RWPE1 (cell line): ENCODE measurements at regions not wholly inside any gene's neighbourhood (a gene's known extent, or its start where the extent isn't known, plus 50 kb on each side); places are given as distances from the start of the nearest gene placed in this dataset.
"Not testable (repeated sequence)": the region's sequence is repeated elsewhere in the genome, so short reads cannot be mapped to it uniquely, and the experiment has no call there.

Source experiments
- CTCF ChIA-PET: fragments of 350-600 bp; sonication (Branson Sonifier 250); formaldehyde crosslinking; extraction: SDS; loops from one replicate; lab custom pipeline; 2021; lab: Yijun Ruan, JAX
- POLR2A ChIA-PET: fragments of 400-600 bp; formaldehyde crosslinking; extraction: SDS; loops from one replicate; lab custom pipeline; 2020; ENCODE audit warnings: antibody characterized with exemption; ENCODE audit not compliant: low non-redundant PET; lab: Yijun Ruan, JAX
- DNase-seq: peaks from one replicate; pipeline ENCODE4 v3.0.0; 2012; ENCODE audit warnings: low spot score
- H3K27ac ChIP-seq: fragments of 450-650 bp; 2 replicates; pipeline ENCODE4 v1.5.1; 2017
- TF ChIP-seq, protein P1 (sequence below): fragments of 450-650 bp; conservative IDR thresholded peaks from 2 replicates; pipeline ENCODE4 v1.5.1; 2017; ENCODE audit warnings: low read depth, mild to moderate bottlenecking

DNA sequence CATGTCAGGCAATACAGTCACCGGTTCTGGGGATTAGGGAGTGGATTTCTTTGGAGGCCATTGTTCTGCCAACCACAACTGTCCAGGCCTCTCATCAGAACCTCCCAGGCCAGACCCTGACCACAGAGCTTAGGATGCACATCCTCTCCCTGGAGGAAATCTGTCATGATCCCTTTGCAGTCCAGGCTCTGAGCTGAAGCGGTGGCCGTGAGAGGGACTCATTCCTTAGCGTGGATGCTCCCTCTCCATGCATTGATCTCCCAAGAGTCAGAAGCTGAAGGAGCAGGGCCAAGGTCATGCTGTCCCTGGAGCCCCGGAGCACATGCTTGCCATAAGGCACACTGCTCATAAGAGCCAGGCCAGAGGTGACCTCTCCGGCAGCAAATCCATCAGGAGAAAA lies 181.4 kb downstream of the COPRS start:
- H3K27ac ChIP-seq = peak overlapping the region; percentile 53
- ChIA-PET CTCF (interaction anchor here (0.6 kb wide), 1 partner anchor 154 kb away, joined by 3 read pairs; no protein-coding TSS in a partner anchor), POLR2A (no interaction called here)
- TF ChIP-seq, protein P1, sequence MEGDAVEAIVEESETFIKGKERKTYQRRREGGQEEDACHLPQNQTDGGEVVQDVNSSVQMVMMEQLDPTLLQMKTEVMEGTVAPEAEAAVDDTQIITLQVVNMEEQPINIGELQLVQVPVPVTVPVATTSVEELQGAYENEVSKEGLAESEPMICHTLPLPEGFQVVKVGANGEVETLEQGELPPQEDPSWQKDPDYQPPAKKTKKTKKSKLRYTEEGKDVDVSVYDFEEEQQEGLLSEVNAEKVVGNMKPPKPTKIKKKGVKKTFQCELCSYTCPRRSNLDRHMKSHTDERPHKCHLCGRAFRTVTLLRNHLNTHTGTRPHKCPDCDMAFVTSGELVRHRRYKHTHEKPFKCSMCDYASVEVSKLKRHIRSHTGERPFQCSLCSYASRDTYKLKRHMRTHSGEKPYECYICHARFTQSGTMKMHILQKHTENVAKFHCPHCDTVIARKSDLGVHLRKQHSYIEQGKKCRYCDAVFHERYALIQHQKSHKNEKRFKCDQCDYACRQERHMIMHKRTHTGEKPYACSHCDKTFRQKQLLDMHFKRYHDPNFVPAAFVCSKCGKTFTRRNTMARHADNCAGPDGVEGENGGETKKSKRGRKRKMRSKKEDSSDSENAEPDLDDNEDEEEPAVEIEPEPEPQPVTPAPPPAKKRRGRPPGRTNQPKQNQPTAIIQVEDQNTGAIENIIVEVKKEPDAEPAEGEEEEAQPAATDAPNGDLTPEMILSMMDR = no peak
- DNase-seq = no peak

GRCh38 chr17:31677036-31677435 lies 182.0 kb downstream of the COPRS start:
- CTCF ChIA-PET = interaction anchor here (0.6 kb wide), 1 partner anchor 155 kb away, joined by 3 read pairs; no protein-coding TSS in a partner anchor
- POLR2A ChIA-PET = no interaction called here

DNA sequence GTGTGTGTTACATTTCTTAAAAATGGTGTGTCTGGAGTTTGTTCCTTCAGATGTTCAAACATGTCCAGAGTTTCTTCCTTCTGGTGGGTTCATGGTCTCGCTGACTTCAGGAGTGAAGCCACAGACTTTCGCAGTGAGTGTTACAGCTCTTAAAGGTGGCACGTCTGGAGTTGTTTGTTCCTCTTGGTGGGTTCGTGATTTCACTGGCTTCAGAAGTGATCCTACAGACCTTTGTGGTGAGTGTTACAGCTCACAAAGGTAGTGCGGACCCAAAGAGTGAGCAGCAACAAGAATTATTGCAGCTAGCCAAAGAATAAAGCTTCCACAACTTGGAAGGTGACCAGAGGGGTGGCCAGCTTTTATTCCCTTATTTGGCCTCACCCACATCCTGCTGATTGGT lies 183.7 kb downstream of the COPRS start:
- CTCF ChIA-PET, POLR2A ChIA-PET, DNase-seq: not testable (repeated sequence)
- peak overlapping the region; percentile 71 for H3K27ac ChIP-seq

More at GRCh38 chr17:31677036-31677435, 182.0 kb downstream of the COPRS start:
- no peak for DNase-seq
- peak overlapping the region; percentile 53; the same call in 1 of the 2 replicates for H3K27ac ChIP-seq
- TF ChIP-seq, protein P1 = no peak

DNA sequence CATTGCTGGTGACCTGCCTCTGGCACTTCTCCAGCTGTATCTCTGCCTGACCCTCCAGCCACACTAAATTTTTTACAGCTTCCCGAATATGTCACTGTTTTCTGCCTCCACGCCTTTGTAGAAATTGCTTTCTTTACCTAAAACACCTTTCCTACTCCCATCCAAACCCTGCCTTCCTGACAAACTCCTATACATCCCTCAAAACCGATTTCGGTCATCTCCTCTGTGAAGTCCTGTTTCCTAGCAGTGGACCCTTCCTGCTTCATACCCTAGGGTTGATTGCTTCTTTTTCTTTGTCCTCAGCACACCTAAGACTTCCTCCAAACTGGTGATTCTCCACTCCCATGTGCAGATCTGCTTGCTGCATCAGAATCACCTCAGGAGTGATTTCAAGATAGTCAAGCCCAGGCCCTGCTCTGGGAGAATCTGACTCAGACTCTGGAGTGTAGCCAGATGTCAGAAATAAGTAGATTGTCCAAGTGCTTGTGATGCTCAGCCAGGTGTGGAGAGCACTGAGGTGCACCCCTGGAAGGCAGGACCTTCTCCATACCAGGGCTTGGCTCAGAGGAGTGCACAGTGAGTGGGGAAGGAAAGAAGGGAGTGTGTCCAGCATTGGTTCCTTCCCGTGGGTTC lies 184.2 kb downstream of the COPRS start:
- TF ChIP-seq, protein P1 = no peak
- H3K27ac ChIP-seq = peak overlapping the region; percentile 71
- POLR2A ChIA-PET = interaction anchor here (0.6 kb wide), 1 partner anchor 111 kb away, joined by 7 read pairs; no protein-coding TSS in a partner anchor
- CTCF ChIA-PET = no interaction called here
- DNase-seq = peak; percentile 79

DNA sequence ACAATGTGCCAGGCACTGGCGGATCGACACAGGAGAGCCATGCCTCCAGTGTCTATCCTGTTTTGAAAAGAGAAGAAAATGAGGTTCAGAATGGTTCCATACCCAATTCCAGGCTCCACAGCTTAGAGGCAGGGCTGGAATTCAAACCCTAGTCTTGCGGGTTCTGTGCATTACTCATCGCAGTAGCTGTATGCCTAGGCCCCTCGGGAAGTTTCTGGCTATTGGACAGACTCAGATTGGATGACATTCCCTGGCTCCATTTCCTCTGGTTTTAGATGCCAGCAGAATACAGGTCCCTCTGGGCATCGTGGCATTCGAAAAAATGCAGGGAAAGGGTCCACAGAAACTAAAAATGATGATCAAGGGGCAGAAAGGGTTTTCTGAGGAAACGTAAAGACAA lies 184.7 kb downstream of the COPRS start:
- ChIA-PET CTCF (no interaction called here), POLR2A (interaction anchor here (0.6 kb wide), 1 partner anchor 111 kb away, joined by 7 read pairs; no protein-coding TSS in a partner anchor)
- peak overlapping the region; percentile 71 for H3K27ac ChIP-seq
- DNase-seq = peak; percentile 34
- TF ChIP-seq, protein P1 = no peak

DNA sequence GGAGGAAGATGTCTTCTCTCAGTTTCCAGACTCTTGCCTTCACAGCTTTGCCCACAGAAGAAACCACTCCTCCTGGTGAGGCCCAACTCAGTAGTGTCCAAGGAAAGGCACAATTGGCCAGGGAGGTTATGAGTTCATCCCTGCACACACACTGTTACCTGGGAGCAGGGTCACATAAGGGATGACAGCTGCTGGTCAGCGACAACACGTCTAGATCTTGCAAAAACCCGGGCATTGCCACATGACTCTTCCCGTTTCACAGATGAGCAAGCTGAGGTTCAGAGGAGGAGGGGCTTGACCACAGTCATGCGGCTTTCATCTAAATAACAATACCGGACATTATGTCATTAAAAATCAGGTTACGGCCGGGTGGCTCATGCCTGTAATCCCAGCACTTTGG lies 186.0 kb downstream of the COPRS start:
- ChIA-PET CTCF (interaction anchor here (1.1 kb wide), 1 partner anchor 11 kb away, joined by 4 read pairs; no protein-coding TSS in a partner anchor), POLR2A (no interaction called here)
- TF ChIP-seq, protein P1 = no peak
- H3K27ac ChIP-seq = no peak overlapping the region; the same call in 1 of the 2 replicates
- DNase-seq = no peak

DNA sequence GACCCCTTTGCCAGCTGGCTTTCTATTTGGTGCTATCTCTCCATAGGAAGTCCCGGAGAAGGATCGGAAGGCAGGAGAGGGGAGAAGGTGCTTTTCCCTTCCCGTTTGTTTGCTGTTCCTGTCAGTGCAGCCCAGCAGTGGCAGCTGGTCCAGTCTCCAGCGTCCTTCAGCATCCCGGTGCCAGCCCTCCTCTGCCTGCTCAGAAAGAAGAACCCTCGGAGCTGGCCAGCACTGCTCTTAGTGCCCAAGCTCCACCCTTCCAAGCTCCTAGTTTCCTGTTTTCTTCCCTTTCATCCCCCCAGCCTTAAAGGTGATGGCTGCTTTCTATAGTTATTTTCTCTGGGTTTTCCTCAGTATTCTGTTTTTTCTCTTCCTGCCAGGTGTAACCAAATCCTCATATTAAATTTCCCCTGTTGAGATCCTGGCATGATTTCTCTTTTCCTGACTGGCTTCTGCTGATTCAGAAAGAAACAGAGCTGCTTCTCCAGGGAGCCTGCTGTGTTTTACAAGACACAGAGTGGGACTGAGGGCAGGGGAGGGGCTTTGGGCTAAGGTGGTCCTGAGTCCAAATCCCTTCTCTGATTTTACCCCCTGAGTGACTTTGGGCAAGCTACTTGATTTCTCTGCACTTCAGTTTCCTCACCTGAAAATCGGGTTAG lies 186.8 kb downstream of the COPRS start:
- ChIA-PET POLR2A (no interaction called here), CTCF (interaction anchor here (0.5 to 1.1 kb wide), 3 partner anchors 10 to 231 kb away, joined by 3 to 5 read pairs (median 4); no protein-coding TSS in a partner anchor)
- no peak overlapping the region for H3K27ac ChIP-seq
- no peak for DNase-seq
- TF ChIP-seq, protein P1 = no peak
